ENCODE measurements at regions not wholly inside any gene's neighbourhood (a gene's known extent, or its start where the extent isn't known, plus 50 kb on each side); places are given as distances from the start of the nearest gene placed in this dataset.
"Not testable (repeated sequence)": the region's sequence is repeated elsewhere in the genome, so short reads cannot be mapped to it uniquely, and the experiment has no call there.

GRCh38 chr2:40579247-40579646, 127.4 kb upstream of the SLC8A1 start:
- no peak for DNase-seq (ENCODE audit: low read depth)

GRCh38 chr2:40584432-40584831, 132.5 kb upstream of the SLC8A1 start:
- DNase-seq (ENCODE audit: low read depth) = no peak

GRCh38 chr2:40591774-40592173, 139.9 kb upstream of the SLC8A1 start:
- no peak for DNase-seq (ENCODE audit: low read depth)

GRCh38 chr2:40592218-40592617, 140.3 kb upstream of the SLC8A1 start:
- no peak for DNase-seq (ENCODE audit: low read depth)

- no peak for DNase-seq (ENCODE audit: low read depth)
These were observed 155.0 kb upstream of the SLC8A1 start for GRCh38 chr2:40606862-40607261.

- DNase-seq (ENCODE audit: low read depth) = no peak
These were observed 159.3 kb upstream of the SLC8A1 start for GRCh38 chr2:40611196-40611595.

GRCh38 chr2:40625849-40626248, 174.0 kb upstream of the SLC8A1 start:
- no peak for DNase-seq (ENCODE audit: low read depth)

GRCh38 chr2:40628556-40628955, 176.7 kb upstream of the SLC8A1 start:
- no peak for DNase-seq (ENCODE audit: low read depth)

- no peak for DNase-seq (ENCODE audit: low read depth)
These were observed 178.0 kb upstream of the SLC8A1 start for GRCh38 chr2:40629768-40630434.

GRCh38 chr2:40639320-40639719, 187.4 kb upstream of the SLC8A1 start:
- DNase-seq (ENCODE audit: low read depth) = no peak

GRCh38 chr2:40642237-40642636, 190.3 kb upstream of the SLC8A1 start:
- no peak for DNase-seq (ENCODE audit: low read depth)

- DNase-seq (ENCODE audit: low read depth) = no peak
These were observed 190.8 kb upstream of the SLC8A1 start for GRCh38 chr2:40642726-40643125.

- no peak for DNase-seq (ENCODE audit: low read depth)
These were observed 194.8 kb upstream of the SLC8A1 start for GRCh38 chr2:40646642-40647041.

- DNase-seq (ENCODE audit: low read depth) = no peak
These were observed 200.3 kb upstream of the SLC8A1 start for GRCh38 chr2:40652155-40652554.

- DNase-seq (ENCODE audit: low read depth) = no peak
These were observed 201.9 kb upstream of the SLC8A1 start for GRCh38 chr2:40653829-40654228.

- no peak for DNase-seq (ENCODE audit: low read depth)
These were observed 202.5 kb upstream of the SLC8A1 start for GRCh38 chr2:40654346-40654745.

GRCh38 chr2:40658941-40659340, 207.1 kb upstream of the SLC8A1 start:
- no peak for DNase-seq (ENCODE audit: low read depth)

GRCh38 chr2:40665493-40666232, 213.8 kb upstream of the SLC8A1 start:
- no peak for DNase-seq (ENCODE audit: low read depth)

GRCh38 chr2:40666398-40666797, 214.5 kb upstream of the SLC8A1 start:
- no peak for DNase-seq (ENCODE audit: low read depth)

GRCh38 chr2:40668425-40668824, 216.5 kb upstream of the SLC8A1 start:
- no peak for DNase-seq (ENCODE audit: low read depth)

- not testable (repeated sequence) for DNase-seq (ENCODE audit: low read depth)
These were observed 224.4 kb upstream of the SLC8A1 start for GRCh38 chr2:40676134-40676790.

- DNase-seq (ENCODE audit: low read depth) = no peak
These were observed 228.7 kb upstream of the SLC8A1 start for GRCh38 chr2:40680547-40680946.

GRCh38 chr2:40690036-40690435, 238.1 kb upstream of the SLC8A1 start:
- DNase-seq (ENCODE audit: low read depth) = no peak

Data from stimulated activated CD8-positive, alpha-beta memory T cell treated with anti-CD3 and anti-CD28 coated beads, Interleukin-12 subunit alpha, Interleukin-12 subunit beta, amount 100 ng/mL, for 1 hour (primary cell).